ENCODE measurements at regions not wholly inside any gene's neighbourhood (a gene's known extent, or its start where the extent isn't known, plus 50 kb on each side); places are given as distances from the start of the nearest gene placed in this dataset.

DNA sequence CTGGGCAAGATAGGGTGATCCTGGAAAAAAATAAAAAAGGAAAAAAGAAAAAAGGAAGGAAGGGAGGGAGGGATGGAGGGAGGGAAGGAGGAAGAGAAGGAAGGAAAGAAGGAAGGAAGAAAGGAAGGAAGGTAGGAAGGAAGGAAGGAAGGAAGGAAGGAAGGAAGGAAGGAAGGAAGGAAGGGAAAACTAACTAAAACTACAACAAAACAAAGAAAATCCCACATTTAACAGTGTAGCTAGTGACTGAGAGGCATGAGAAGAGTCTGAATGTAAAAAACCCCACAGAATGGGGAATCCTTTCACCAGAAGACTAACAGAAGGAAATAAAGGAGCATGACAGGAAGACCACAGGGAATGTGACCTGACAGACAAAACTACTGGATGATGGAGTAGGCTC lies 345.7 kb downstream of the NOVA1 start:
- H3K27ac ChIP-seq (ENCODE audit: low read depth, low read length) = no peak overlapping the region
- POLR2A ChIA-PET = no interaction called here

DNA sequence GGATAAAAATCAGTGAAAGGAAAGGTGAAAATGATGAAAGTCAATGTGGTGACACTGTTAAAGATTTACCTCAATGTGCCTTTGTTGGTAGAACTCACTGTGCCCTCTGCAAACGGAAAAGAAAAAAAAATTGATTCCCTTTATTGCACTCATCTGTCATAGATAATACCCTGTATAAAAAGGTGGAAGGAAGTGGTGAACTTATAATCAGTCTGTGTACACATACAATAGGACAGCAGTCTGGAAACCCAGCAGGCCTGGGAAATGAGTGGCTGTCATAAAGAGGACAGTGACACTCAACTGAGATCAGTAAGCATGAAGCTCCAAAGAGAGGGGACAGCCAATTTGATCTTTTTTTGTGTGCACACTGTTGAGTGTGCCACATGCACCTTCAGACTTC lies 364.7 kb downstream of the NOVA1 start:
- intact Hi-C loops (cut with micrococcal nuclease) = no loop called here
- POLR2A ChIA-PET = no interaction called here
- Histone ChIP-seq H3K27me3 (ENCODE audit: insufficient read depth, low read length) (no peaks in the 10 kb centered on the region), H4K20me1 (ENCODE audit: insufficient read depth) (no peaks in the 10 kb centered on the region), H3K4me1 (ENCODE audit: control insufficient read depth in 1 of 2, insufficient read depth in 2 of 2, low read length in 2 of 2) (no peaks in the 10 kb centered on the region), H3K4me3 (replicated peaks in 1 of 2; ENCODE audit: low read depth in 1 of 2, low read length in 2 of 2) (no peak overlapping the region), H3K9me3 (ENCODE audit: control insufficient read depth in 1 of 2, insufficient read depth in 1 of 2, low read depth in 1 of 2, low read length in 2 of 2) (peaks cover 8 to 9% of the 10 kb centered on the region in 2 experiments; a peak in 2 of 4 replicates), H3K27ac (ENCODE audit: low read depth, low read length) (no peak overlapping the region), H3K9me2 (ENCODE audit: insufficient read depth) (no peaks in the 10 kb centered on the region), H3K4me2 (ENCODE audit: low read length) (no peak overlapping the region), H3K9ac (ENCODE audit: low read length) (no peak overlapping the region), H2AFZ (ENCODE audit: low read depth, low read length, poor library complexity, severe bottlenecking) (no peak overlapping the region), H3K79me2 (ENCODE audit: insufficient read depth, low read length) (no peaks in the 10 kb centered on the region), H3K36me3 (ENCODE audit: control insufficient read depth in 1 of 2, insufficient read depth in 2 of 2, low read length in 2 of 2) (no peaks in the 10 kb centered on the region)
- TF ChIP-seq, protein P1, sequence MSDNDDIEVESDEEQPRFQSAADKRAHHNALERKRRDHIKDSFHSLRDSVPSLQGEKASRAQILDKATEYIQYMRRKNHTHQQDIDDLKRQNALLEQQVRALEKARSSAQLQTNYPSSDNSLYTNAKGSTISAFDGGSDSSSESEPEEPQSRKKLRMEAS (IDR thresholded peaks at IDR 0.05) = no peak
- no peak for TF ChIP-seq RAD21 (IDR thresholded peaks at IDR 0.05; ENCODE audit: low read depth)
- no peak for TF ChIP-seq SIN3A (IDR thresholded peaks at IDR 0.05; ENCODE audit: low read depth)
- TF ChIP-seq EZH2phosphoT487 (IDR thresholded peaks at IDR 0.05; ENCODE audit: borderline replicate concordance) = no peak
- no peak for TF ChIP-seq CEBPB (IDR thresholded peaks at IDR 0.05; ENCODE audit: low read depth)
- TF ChIP-seq SP1 (IDR thresholded peaks at IDR 0.05; ENCODE audit: low read depth) = no peak
- TF ChIP-seq CBX3 (IDR thresholded peaks at IDR 0.05; ENCODE audit: low read depth) = no peak
- TF ChIP-seq ZNF274 (IDR thresholded peaks at IDR 0.05; ENCODE audit: low read depth, low read length) = no peak
- no peak for TF ChIP-seq ELF1 (IDR thresholded peaks at IDR 0.05; ENCODE audit: borderline replicate concordance, low read depth)
- no peak for TF ChIP-seq EZH2 (IDR thresholded peaks at IDR 0.05)
- RAD21 ChIA-PET (ENCODE audit: low non-redundant PET in 1 of 2, low total read pairs in 2 of 2, uncharacterized antibody in 2 of 2, unreplicated experiment in 2 of 2) = no interaction called here
- DNase-seq (ENCODE audit: low read depth, low spot score) (no peak), ATAC-seq (no peak)
- CTCF ChIA-PET = no interaction called here
- no TSS peak for BruUV-seq (replicated peaks)

More for the DNA sequence above, 345.7 kb downstream of the NOVA1 start:
- no peak overlapping the region for H3K4me3 ChIP-seq (replicated peaks in 1 of 2; ENCODE audit: low read depth in 1 of 2, low read length in 2 of 2)
- no peaks in the 10 kb centered on the region for H3K4me1 ChIP-seq (ENCODE audit: control insufficient read depth in 1 of 2, insufficient read depth in 2 of 2, low read length in 2 of 2)
- H3K4me2 ChIP-seq (ENCODE audit: low read length) = no peak overlapping the region
- intact Hi-C loops (cut with micrococcal nuclease) = no loop called here
- H3K27me3 ChIP-seq (ENCODE audit: insufficient read depth, low read length) = no peaks in the 10 kb centered on the region
- no peak for DNase-seq (ENCODE audit: low read depth, low spot score)
- H3K9me3 ChIP-seq (ENCODE audit: control insufficient read depth in 1 of 2, insufficient read depth in 1 of 2, low read depth in 1 of 2, low read length in 2 of 2) = peaks cover 19 to 21% of the 10 kb centered on the region in 2 experiments; a peak in 2 of 4 replicates
- H3K36me3 ChIP-seq (ENCODE audit: control insufficient read depth in 1 of 2, insufficient read depth in 2 of 2, low read length in 2 of 2) = no peaks in the 10 kb centered on the region
- no peak for ATAC-seq
- RAD21 ChIA-PET (ENCODE audit: low non-redundant PET in 1 of 2, low total read pairs in 2 of 2, uncharacterized antibody in 2 of 2, unreplicated experiment in 2 of 2) = no interaction called here
- no TSS peak for BruUV-seq (replicated peaks)
- H3K79me2 ChIP-seq (ENCODE audit: insufficient read depth, low read length) = no peaks in the 10 kb centered on the region
- no peak overlapping the region for H3K9ac ChIP-seq (ENCODE audit: low read length)
- H4K20me1 ChIP-seq (ENCODE audit: insufficient read depth) = no peaks in the 10 kb centered on the region
- no peaks in the 10 kb centered on the region for H3K9me2 ChIP-seq (ENCODE audit: insufficient read depth)
- TF ChIP-seq YY1 (IDR thresholded peaks at IDR 0.05; ENCODE audit: extremely low read depth, insufficient replicate concordance, low read depth, low read length) = no peak
- no peak for TF ChIP-seq EZH2 (IDR thresholded peaks at IDR 0.05)
- H2AFZ ChIP-seq (ENCODE audit: low read depth, low read length, poor library complexity, severe bottlenecking) = no peak overlapping the region
- CTCF ChIA-PET = no interaction called here

Measured in HCT116 (cell line).